BLaER1 (cell line): ENCODE measurements at regions not wholly inside any gene's neighbourhood (a gene's known extent, or its start where the extent isn't known, plus 50 kb on each side); places are given as distances from the start of the nearest gene placed in this dataset.

Source experiments
- H3K27ac ChIP-seq: shearing (Covaris generic); formaldehyde crosslinking; 2 replicates; pipeline ENCODE4 v1.8.1; 2022
- H3K27me3 ChIP-seq: shearing (Covaris generic); formaldehyde crosslinking; 2 replicates; pipeline ENCODE4 v1.8.1; 2022
- H3K36me3 ChIP-seq: shearing (Covaris generic); formaldehyde crosslinking; 2 replicates; pipeline ENCODE4 v1.8.1; 2022
- H3K4me1 ChIP-seq: shearing (Covaris generic); formaldehyde crosslinking; 2 replicates; pipeline ENCODE4 v1.8.1; 2022
- H3K4me2 ChIP-seq: shearing (Covaris generic); formaldehyde crosslinking; 2 replicates; pipeline ENCODE4 v1.8.1; 2022
- H3K4me3 ChIP-seq: shearing (Covaris generic); formaldehyde crosslinking; 2 replicates; pipeline ENCODE4 v1.8.1; 2022
- H3K9ac ChIP-seq: shearing (Covaris generic); formaldehyde crosslinking; 2 replicates; pipeline ENCODE4 v1.8.1; 2022
- H3K9me3 ChIP-seq: shearing (Covaris generic); formaldehyde crosslinking; 2 replicates; pipeline ENCODE4 v1.8.1; 2022
- H4K20me1 ChIP-seq: shearing (Covaris generic); formaldehyde crosslinking; 2 replicates; pipeline ENCODE4 v1.8.1; 2022
- Cebpa-rat ChIP-seq: shearing (Covaris generic); IDR thresholded peaks from 2 replicates; pipeline ENCODE4 v1.8.1; 2022

DNA sequence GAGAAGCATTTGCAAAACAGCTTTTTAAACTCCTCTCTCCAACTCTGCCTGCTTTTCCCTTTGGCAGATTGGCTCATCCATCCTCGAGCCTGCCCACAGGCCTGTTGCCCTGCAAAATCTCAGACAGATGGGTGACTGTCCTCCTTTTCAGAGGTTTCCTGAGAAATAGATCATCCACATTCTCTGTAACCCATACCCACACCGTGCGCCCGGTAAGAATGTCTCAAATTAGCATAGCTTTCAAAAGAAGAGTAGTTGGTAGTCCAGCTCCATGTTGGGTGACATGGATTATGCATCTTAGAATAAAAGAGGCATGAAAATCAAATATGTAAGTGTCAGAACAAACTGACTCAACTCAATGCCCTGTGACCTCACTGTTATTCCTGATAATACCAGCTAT lies 457.9 kb downstream of the TSN start:
- no peak for TF ChIP-seq Cebpa-rat
- Histone ChIP-seq H3K4me2 (no peak overlapping the region), H3K27me3 (no peaks in the 10 kb centered on the region), H4K20me1 (no peaks in the 10 kb centered on the region), H3K9ac (no peak overlapping the region), H3K9me3 (no peaks in the 10 kb centered on the region), H3K36me3 (no peaks in the 10 kb centered on the region), H3K27ac (no peak overlapping the region), H3K4me1 (no peaks in the 10 kb centered on the region), H3K4me3 (no peak overlapping the region)

DNA sequence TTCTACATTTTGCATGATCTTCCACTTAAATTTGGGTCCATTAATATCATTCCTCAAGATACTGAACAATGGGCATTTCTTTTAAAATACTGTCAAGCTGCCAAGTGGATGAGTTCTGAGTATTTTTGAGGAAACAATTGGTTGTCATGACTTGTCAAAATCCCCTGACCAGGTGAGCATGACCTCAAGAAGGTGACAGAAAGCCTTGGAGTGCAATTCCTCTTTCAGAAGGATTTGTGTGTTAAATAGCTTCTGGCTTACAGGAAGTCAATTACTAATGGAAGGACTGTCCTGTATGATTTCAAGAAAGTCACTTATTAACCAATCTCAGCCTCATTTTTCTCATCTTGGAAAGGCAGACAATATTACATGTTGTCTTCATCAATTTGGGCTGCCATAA lies 460.6 kb downstream of the TSN start:
- Histone ChIP-seq H3K9me3 (no peaks in the 10 kb centered on the region), H3K4me2 (no peak overlapping the region), H3K27ac (no peak overlapping the region), H3K4me3 (no peak overlapping the region), H4K20me1 (no peaks in the 10 kb centered on the region), H3K9ac (no peak overlapping the region), H3K27me3 (no peaks in the 10 kb centered on the region), H3K36me3 (no peaks in the 10 kb centered on the region), H3K4me1 (no peaks in the 10 kb centered on the region)
- no peak for TF ChIP-seq Cebpa-rat

DNA sequence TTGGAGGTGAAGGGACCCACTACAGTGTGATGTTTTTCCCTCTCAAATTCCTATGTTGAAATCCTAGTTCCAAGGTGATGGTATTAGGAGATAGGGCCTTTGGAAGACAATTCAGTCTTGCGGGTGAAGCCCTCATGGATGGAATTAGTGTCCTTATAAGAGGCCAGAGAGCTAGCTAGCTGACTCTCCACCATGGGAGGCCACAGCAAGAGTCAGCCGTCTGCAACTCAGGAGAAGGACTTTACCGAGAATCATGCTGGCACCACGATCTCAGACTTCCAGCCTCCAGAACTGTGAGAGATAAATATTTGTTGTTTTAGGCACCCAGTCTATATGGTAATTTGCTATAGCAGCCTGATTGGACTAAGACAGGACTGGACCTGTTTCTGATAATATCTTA lies 461.4 kb downstream of the TSN start:
- Histone ChIP-seq H3K4me3 (no peak overlapping the region), H3K4me2 (no peak overlapping the region), H3K9ac (no peak overlapping the region), H3K4me1 (no peaks in the 10 kb centered on the region), H3K27ac (no peak overlapping the region), H4K20me1 (no peaks in the 10 kb centered on the region), H3K36me3 (no peaks in the 10 kb centered on the region), H3K9me3 (no peaks in the 10 kb centered on the region), H3K27me3 (no peaks in the 10 kb centered on the region)
- no peak for TF ChIP-seq Cebpa-rat

- Histone ChIP-seq H3K4me1 (no peaks in the 10 kb centered on the region), H3K4me2 (no peak overlapping the region), H4K20me1 (no peaks in the 10 kb centered on the region), H3K27me3 (no peaks in the 10 kb centered on the region), H3K4me3 (no peak overlapping the region), H3K9me3 (no peaks in the 10 kb centered on the region), H3K9ac (no peak overlapping the region), H3K27ac (no peak overlapping the region), H3K36me3 (no peaks in the 10 kb centered on the region)
- TF ChIP-seq Cebpa-rat, result no peak
These were observed 463.1 kb downstream of the TSN start for GRCh38 chr2:122218596-122218995.

DNA sequence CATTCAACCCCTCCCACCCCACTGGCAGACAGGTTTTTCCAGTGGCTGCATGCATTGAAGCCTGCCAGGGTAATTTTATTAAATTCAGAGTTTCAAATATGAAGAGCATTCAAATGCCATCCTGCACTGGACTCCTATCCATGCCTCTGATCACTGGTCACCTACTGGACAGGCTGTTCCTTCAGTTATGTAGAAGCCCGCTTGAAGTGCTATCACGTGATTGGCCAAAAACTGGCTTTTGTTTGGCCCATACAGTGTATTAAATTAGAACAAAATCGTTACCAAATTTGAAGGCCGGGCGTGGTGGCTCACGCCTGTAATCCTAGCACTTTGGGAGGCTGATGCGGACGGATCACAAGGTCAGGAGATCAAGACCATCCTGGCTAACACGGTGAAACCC lies 464.1 kb downstream of the TSN start:
- H3K27ac ChIP-seq, result no peak overlapping the region
- no peak for TF ChIP-seq Cebpa-rat
- H3K27me3 ChIP-seq, result no peaks in the 10 kb centered on the region
- H3K36me3 ChIP-seq, result no peaks in the 10 kb centered on the region
- no peaks in the 10 kb centered on the region for H3K9me3 ChIP-seq
- H3K4me2 ChIP-seq, result no peak overlapping the region
- H3K9ac ChIP-seq, result no peak overlapping the region
- H4K20me1 ChIP-seq, result no peaks in the 10 kb centered on the region
- H3K4me3 ChIP-seq, result no peak overlapping the region
- no peaks in the 10 kb centered on the region for H3K4me1 ChIP-seq

DNA sequence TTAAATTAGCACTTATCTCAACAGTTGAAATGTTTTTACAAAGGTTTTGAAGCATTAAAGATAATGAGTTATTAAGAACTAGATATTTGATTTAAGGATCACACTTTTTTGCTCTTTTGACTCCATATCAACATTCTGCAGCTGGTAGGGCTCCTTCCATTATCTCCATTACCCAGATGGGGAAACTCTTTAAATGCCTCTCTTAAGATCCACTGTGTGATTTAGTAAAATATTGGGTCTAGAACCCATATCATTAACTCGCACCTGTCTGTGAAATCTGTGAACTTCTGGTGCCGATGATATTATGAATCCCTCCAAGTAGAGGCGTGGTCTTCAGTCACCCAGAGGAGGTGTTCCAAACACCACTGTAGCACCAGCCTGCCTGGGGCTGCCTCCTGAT lies 466.2 kb downstream of the TSN start:
- no peak for TF ChIP-seq Cebpa-rat
- no peak overlapping the region for H3K4me2 ChIP-seq
- no peak overlapping the region for H3K4me3 ChIP-seq
- no peaks in the 10 kb centered on the region for H3K27me3 ChIP-seq
- H3K9ac ChIP-seq, result no peak overlapping the region
- H3K36me3 ChIP-seq, result no peaks in the 10 kb centered on the region
- no peaks in the 10 kb centered on the region for H3K4me1 ChIP-seq
- no peaks in the 10 kb centered on the region for H3K9me3 ChIP-seq
- no peak overlapping the region for H3K27ac ChIP-seq
- no peaks in the 10 kb centered on the region for H4K20me1 ChIP-seq

DNA sequence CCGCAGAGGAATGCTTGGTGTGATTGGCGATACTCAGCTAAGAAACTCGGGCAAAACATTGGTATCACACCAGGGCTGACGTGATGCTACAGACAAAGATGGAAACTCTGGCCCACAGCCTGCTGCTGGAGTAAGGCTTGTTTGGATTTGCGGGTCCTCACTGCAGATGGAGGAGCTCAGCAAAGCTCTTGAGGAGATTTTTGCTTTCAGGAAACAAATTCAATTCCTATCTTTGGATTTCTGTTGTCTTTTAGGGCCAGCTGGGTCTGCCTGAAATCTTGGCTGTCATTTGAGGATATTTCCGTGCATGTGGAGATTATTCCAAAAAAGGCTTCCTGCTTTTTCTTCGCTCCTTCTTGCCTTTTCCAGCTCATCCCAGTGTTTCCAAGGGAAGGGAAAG lies 475.8 kb downstream of the TSN start:
- Histone ChIP-seq H4K20me1 (no peaks in the 10 kb centered on the region), H3K4me2 (no peak overlapping the region), H3K4me1 (no peaks in the 10 kb centered on the region), H3K9ac (no peak overlapping the region), H3K36me3 (no peaks in the 10 kb centered on the region), H3K27ac (no peak overlapping the region), H3K4me3 (no peak overlapping the region), H3K27me3 (no peaks in the 10 kb centered on the region), H3K9me3 (no peaks in the 10 kb centered on the region)
- no peak for TF ChIP-seq Cebpa-rat

DNA sequence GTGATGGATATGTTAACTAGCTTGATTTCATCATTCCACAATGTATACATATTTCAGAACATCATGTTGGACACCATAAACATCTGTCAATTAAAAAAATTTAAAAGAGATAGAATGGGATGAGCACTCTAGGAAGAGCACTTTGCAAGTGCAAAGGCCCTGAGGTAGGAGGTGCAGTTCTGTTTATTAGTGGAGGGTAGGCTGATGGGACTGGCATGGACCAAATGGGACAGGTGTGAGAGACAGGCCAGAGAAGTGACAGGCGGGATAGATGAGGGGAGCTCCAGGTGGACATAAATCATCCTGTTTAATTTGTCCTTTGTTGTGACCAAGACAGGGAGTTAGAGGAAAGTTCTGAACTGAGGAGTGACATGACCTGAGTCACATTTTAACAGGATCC lies 477.9 kb downstream of the TSN start:
- Histone ChIP-seq H3K4me1 (no peaks in the 10 kb centered on the region), H4K20me1 (no peaks in the 10 kb centered on the region), H3K9ac (no peak overlapping the region), H3K4me2 (no peak overlapping the region), H3K9me3 (no peaks in the 10 kb centered on the region), H3K36me3 (no peaks in the 10 kb centered on the region), H3K27me3 (no peaks in the 10 kb centered on the region), H3K27ac (no peak overlapping the region), H3K4me3 (no peak overlapping the region)
- TF ChIP-seq Cebpa-rat, result no peak

DNA sequence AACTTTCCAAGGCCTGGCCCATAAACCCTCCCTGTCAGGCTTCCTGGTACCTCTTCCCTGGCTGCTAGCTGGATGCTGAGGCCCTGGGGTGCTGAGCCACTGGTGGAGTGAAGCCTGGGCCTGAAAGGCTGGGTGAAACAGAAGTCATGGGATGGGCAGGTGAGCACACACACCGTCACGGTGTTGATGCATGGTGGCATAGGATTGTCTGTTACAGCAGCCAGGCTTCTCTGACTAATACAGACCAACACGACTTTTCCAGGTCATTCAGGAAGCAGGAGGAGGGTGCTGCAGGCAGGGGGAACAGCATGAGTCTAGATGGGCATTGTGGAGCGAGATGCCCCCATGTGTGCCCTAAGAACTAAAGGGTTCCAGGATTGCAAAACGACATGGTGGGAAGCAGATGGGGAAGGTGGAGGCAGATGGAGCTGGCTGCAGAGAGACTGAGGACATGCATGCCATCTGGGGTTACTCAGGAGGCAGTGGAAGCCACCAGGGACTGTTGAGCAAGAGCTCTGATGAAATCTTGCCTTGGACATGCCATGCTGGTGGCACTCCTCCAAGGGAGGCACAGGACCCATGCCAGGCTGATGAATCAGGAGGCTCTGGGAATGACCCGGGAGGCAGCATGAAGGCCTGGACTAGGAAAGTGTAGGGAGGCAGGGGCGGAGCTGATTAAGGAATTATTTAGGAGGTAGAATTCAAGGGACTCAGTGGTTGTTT lies 480.9 kb downstream of the TSN start:
- H3K27me3 ChIP-seq, result no peaks in the 10 kb centered on the region
- no peak for TF ChIP-seq Cebpa-rat
- no peaks in the 10 kb centered on the region for H3K9me3 ChIP-seq
- no peaks in the 10 kb centered on the region for H4K20me1 ChIP-seq
- no peak overlapping the region for H3K27ac ChIP-seq
- no peaks in the 10 kb centered on the region for H3K36me3 ChIP-seq
- no peak overlapping the region for H3K4me2 ChIP-seq
- no peak overlapping the region for H3K9ac ChIP-seq
- H3K4me1 ChIP-seq, result peaks cover under 1% of the 10 kb centered on the region; the same call in 1 of the 2 replicates
- no peak overlapping the region for H3K4me3 ChIP-seq

DNA sequence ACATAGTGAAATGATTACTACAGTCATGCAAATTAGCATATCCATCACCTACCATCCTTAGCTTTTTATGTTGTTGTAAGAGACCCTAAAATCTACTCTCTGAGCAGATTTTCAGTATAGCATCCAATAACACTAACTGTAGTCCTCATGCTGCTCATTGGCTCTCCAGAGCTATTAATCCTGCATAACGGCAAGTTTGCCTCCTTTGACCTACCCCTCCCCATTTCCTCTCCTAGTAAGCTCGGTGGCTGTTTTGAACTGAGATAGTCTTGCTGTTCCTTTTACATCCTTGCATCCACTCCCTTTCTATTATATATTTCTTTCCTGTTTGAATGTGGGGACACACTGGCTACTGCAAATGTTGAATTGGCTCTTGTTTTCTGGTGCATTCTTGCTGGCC lies 481.5 kb downstream of the TSN start:
- Histone ChIP-seq H3K27ac (no peak overlapping the region), H3K27me3 (no peaks in the 10 kb centered on the region), H3K4me3 (no peak overlapping the region), H3K9ac (no peak overlapping the region), H3K4me2 (no peak overlapping the region), H3K36me3 (no peaks in the 10 kb centered on the region), H3K9me3 (no peaks in the 10 kb centered on the region), H4K20me1 (no peaks in the 10 kb centered on the region), H3K4me1 (peaks cover 4% of the 10 kb centered on the region; the same call in 1 of the 2 replicates)
- TF ChIP-seq Cebpa-rat, result no peak

DNA sequence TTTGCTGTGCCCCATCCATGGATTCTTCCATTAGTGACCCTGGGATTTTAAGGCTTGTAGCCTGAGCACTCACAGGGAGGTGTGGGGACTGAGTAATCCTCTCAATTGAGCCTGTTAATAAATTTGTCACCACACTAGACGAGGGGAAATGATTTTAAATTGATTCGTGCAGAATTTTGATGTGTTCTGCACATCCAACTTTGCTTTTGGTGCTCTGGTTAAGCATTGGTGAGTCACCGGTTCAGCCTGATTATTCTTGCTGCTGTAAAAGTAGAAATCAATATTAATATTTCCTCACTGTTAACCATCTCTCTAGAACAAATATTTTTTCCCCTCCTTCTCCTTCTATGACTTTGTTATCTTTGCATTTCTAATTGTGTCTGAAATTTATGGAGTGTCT lies 482.0 kb downstream of the TSN start:
- Histone ChIP-seq H3K9ac (no peak overlapping the region), H3K4me3 (no peak overlapping the region), H4K20me1 (no peaks in the 10 kb centered on the region), H3K36me3 (no peaks in the 10 kb centered on the region), H3K4me2 (no peak overlapping the region), H3K27ac (no peak overlapping the region), H3K4me1 (peaks cover 4% of the 10 kb centered on the region; the same call in 1 of the 2 replicates), H3K27me3 (no peaks in the 10 kb centered on the region), H3K9me3 (no peaks in the 10 kb centered on the region)
- no peak for TF ChIP-seq Cebpa-rat
